ENCODE measurements at regions not wholly inside any gene's neighbourhood (a gene's known extent, or its start where the extent isn't known, plus 50 kb on each side); places are given as distances from the start of the nearest gene placed in this dataset.

GRCh38 chr11:97163631-97164191, 773.9 kb downstream of the JRKL start:
- TF ChIP-seq EZH2phosphoT487 (IDR thresholded peaks at IDR 0.05; ENCODE audit: low read depth): no peak
- no peak for TF ChIP-seq CTCF (IDR thresholded peaks at IDR 0.05; ENCODE audit: low read depth, low read length)

Measured in OCI-LY3 (cell line).